GM18505 (cell line): ENCODE measurements at regions not wholly inside any gene's neighbourhood (a gene's known extent, or its start where the extent isn't known, plus 50 kb on each side); places are given as distances from the start of the nearest gene placed in this dataset.

ENCODE experiments used
- ATAC-seq: cut with Tn5 transposase; IDR thresholded peaks from one replicate; pipeline ENCODE4 v1.9.1; 2021; ENCODE audit not compliant: unreplicated experiment
- POLR2A ChIP-seq: IDR thresholded peaks from 4 replicates; pipeline ENCODE4 v1.6.1; 2011; ENCODE audit warnings: borderline replicate concordance; ENCODE audit not compliant: insufficient read depth, insufficient read length; ENCODE audit errors: extremely low read depth

- TF ChIP-seq POLR2A, result no peak
- ATAC-seq, result no peak
Observed at GRCh38 chr2:120971866-120972265, 236.2 kb downstream of the GLI2 start.

GRCh38 chr2:120972286-120972685 is 236.6 kb downstream of the GLI2 start:
- no peak for TF ChIP-seq POLR2A
- no peak for ATAC-seq

GRCh38 chr2:120973196-120973595 is 237.5 kb downstream of the GLI2 start:
- no peak for TF ChIP-seq POLR2A
- ATAC-seq, result no peak

GRCh38 chr2:120974950-120975349 is 239.3 kb downstream of the GLI2 start:
- no peak for ATAC-seq
- no peak for TF ChIP-seq POLR2A

- ATAC-seq, result no peak
Observed at GRCh38 chr2:120976501-120977307, 241.0 kb downstream of the GLI2 start.

GRCh38 chr2:120977582-120978358 is 242.1 kb downstream of the GLI2 start:
- ATAC-seq, result no peak
- TF ChIP-seq POLR2A, result no peak

More at GRCh38 chr2:120976501-120977307, 241.0 kb downstream of the GLI2 start:
- TF ChIP-seq POLR2A, result no peak

- no peak for ATAC-seq
- no peak for TF ChIP-seq POLR2A
Observed at GRCh38 chr2:120978359-120979050, 242.8 kb downstream of the GLI2 start.

GRCh38 chr2:120979398-120979797 is 243.7 kb downstream of the GLI2 start:
- TF ChIP-seq POLR2A, result no peak
- no peak for ATAC-seq

GRCh38 chr2:120979921-120980320 is 244.3 kb downstream of the GLI2 start:
- no peak for TF ChIP-seq POLR2A
- ATAC-seq, result no peak

- no peak for ATAC-seq
Observed at GRCh38 chr2:120981443-120981842, 245.8 kb downstream of the GLI2 start.

GRCh38 chr2:120982598-120982997 is 246.9 kb downstream of the GLI2 start:
- no peak for TF ChIP-seq POLR2A
- ATAC-seq, result no peak

More at GRCh38 chr2:120981443-120981842, 245.8 kb downstream of the GLI2 start:
- TF ChIP-seq POLR2A, result no peak

- no peak for TF ChIP-seq POLR2A
- no peak for ATAC-seq
Observed at GRCh38 chr2:120983344-120983743, 247.7 kb downstream of the GLI2 start.

GRCh38 chr2:120984046-120984445 is 248.4 kb downstream of the GLI2 start:
- no peak for TF ChIP-seq POLR2A
- ATAC-seq, result no peak
